ENCODE measurements at regions not wholly inside any gene's neighbourhood (a gene's known extent, or its start where the extent isn't known, plus 50 kb on each side); places are given as distances from the start of the nearest gene placed in this dataset.

GRCh38 chr2:203646266-203646864 lies 60.1 kb upstream of the CD28 start:
- no peak for TF ChIP-seq FOXA1 (IDR thresholded peaks at IDR 0.05)
- no peak for TF ChIP-seq CTCF (IDR thresholded peaks at IDR 0.05; ENCODE audit: low read depth, low read length, missing input control)
- TF ChIP-seq HNF4A (conservative IDR thresholded peaks at IDR 0.05) = peak in 1 of 2 donors; percentile 2
- TF ChIP-seq JUND (IDR thresholded peaks at IDR 0.05) = no peak
- peak in 1 of 2 donors; percentile 51 for TF ChIP-seq RAD21 (IDR thresholded peaks at IDR 0.05)
- Histone ChIP-seq H3K4me3 (ENCODE audit: low read depth in 1 of 3, low read length in 3 of 3) (no peak overlapping the region), H3K36me3 (ENCODE audit: control insufficient read depth in 4 of 4, insufficient read depth in 3 of 4, low read depth in 1 of 4, low read length in 3 of 4) (no peaks in the 10 kb centered on the region), H3K9me3 (ENCODE audit: control insufficient read depth in 4 of 4, low read length in 3 of 4) (no peaks in the 10 kb centered on the region), H3K27ac (ENCODE audit: low read depth in 1 of 2, low read length in 2 of 2) (no peak overlapping the region), H3K4me1 (ENCODE audit: control insufficient read depth in 4 of 4, insufficient read depth in 4 of 4, low read length in 3 of 4) (peaks cover 8 to 44% (median 30%) of the 10 kb centered on the region in 4 donors), H3K27me3 (ENCODE audit: control insufficient read depth in 4 of 4, insufficient read depth in 4 of 4, low read length in 3 of 4) (no peaks in the 10 kb centered on the region), H3K9ac (ENCODE audit: low read depth in 1 of 2, low read length in 2 of 2) (no peak overlapping the region)
- DNase-seq (ENCODE audit: low spot score) = no peak
- 75% methylated on average over 10 of the region's 10 CpGs for WGBS

- Histone ChIP-seq H3K36me3 (ENCODE audit: control insufficient read depth in 4 of 4, insufficient read depth in 3 of 4, low read depth in 1 of 4, low read length in 3 of 4) (no peaks in the 10 kb centered on the region), H3K27ac (ENCODE audit: low read depth in 1 of 2, low read length in 2 of 2) (no peak overlapping the region), H3K9me3 (ENCODE audit: control insufficient read depth in 4 of 4, low read length in 3 of 4) (no peaks in the 10 kb centered on the region), H3K4me3 (ENCODE audit: low read depth in 1 of 3, low read length in 3 of 3) (no peak overlapping the region), H3K4me1 (ENCODE audit: control insufficient read depth in 4 of 4, insufficient read depth in 4 of 4, low read length in 3 of 4) (peaks cover 8 to 49% (median 30%) of the 10 kb centered on the region in 4 donors), H3K27me3 (ENCODE audit: control insufficient read depth in 4 of 4, insufficient read depth in 4 of 4, low read length in 3 of 4) (no peaks in the 10 kb centered on the region), H3K9ac (ENCODE audit: low read depth in 1 of 2, low read length in 2 of 2) (no peak overlapping the region)
- 63% methylated on average over 5 of the region's 5 CpGs for WGBS
- DNase-seq (ENCODE audit: low spot score) = no peak
- TF ChIP-seq TAF1 (conservative IDR thresholded peaks at IDR 0.05) = no peak
- TF ChIP-seq RAD21 (IDR thresholded peaks at IDR 0.05) = peak in 1 of 2 donors; percentile 33
Observed at GRCh38 chr2:203646961-203647360, 59.5 kb upstream of the CD28 start.

GRCh38 chr2:203647579-203647978 lies 58.9 kb upstream of the CD28 start:
- no peaks in the 10 kb centered on the region for H3K27me3 ChIP-seq (ENCODE audit: control insufficient read depth in 4 of 4, insufficient read depth in 4 of 4, low read length in 3 of 4)
- H3K9me3 ChIP-seq (ENCODE audit: control insufficient read depth in 4 of 4, low read length in 3 of 4) = no peaks in the 10 kb centered on the region
- no peak overlapping the region for H3K27ac ChIP-seq (ENCODE audit: low read depth in 1 of 2, low read length in 2 of 2)
- DNase-seq (ENCODE audit: low spot score) = no peak
- TF ChIP-seq CTCF (IDR thresholded peaks at IDR 0.05; ENCODE audit: low read depth, low read length, missing input control) = no peak
- TF ChIP-seq YY1 (IDR thresholded peaks at IDR 0.05) = no peak
- no peak for TF ChIP-seq HNF4A (conservative IDR thresholded peaks at IDR 0.05)
- TF ChIP-seq RXRA (IDR thresholded peaks at IDR 0.05) = no peak
- TF ChIP-seq SP1 (IDR thresholded peaks at IDR 0.05) = no peak
- no peak for TF ChIP-seq RAD21 (IDR thresholded peaks at IDR 0.05)
- no peak for TF ChIP-seq TAF1 (conservative IDR thresholded peaks at IDR 0.05)
- TF ChIP-seq HNF4G (IDR thresholded peaks at IDR 0.05) = no peak
- TF ChIP-seq GABPA (IDR thresholded peaks at IDR 0.05 in 1 of 2, conservative IDR thresholded peaks at IDR 0.05 in 1 of 2) = no peak
- TF ChIP-seq FOXA1 (IDR thresholded peaks at IDR 0.05) = no peak
- TF ChIP-seq MAX (IDR thresholded peaks at IDR 0.05) = no peak
- TF ChIP-seq REST (IDR thresholded peaks at IDR 0.05) = no peak
- TF ChIP-seq ATF3 (IDR thresholded peaks at IDR 0.05) = no peak
- TF ChIP-seq JUND (IDR thresholded peaks at IDR 0.05) = no peak
- no peak for TF ChIP-seq ZBTB33 (IDR thresholded peaks at IDR 0.05)
- H3K36me3 ChIP-seq (ENCODE audit: control insufficient read depth in 4 of 4, insufficient read depth in 3 of 4, low read depth in 1 of 4, low read length in 3 of 4) = no peaks in the 10 kb centered on the region
- H3K4me3 ChIP-seq (ENCODE audit: low read depth in 1 of 3, low read length in 3 of 3) = no peak overlapping the region
- H3K9ac ChIP-seq (ENCODE audit: low read depth in 1 of 2, low read length in 2 of 2) = no peak overlapping the region
- WGBS = 87% methylated on average over 1 of the region's 1 CpG
- H3K4me1 ChIP-seq (ENCODE audit: control insufficient read depth in 4 of 4, insufficient read depth in 4 of 4, low read length in 3 of 4) = peaks cover 8 to 49% (median 30%) of the 10 kb centered on the region in 4 donors
